GM12878 (cell line): ENCODE measurements at regions not wholly inside any gene's neighbourhood (a gene's known extent, or its start where the extent isn't known, plus 50 kb on each side); places are given as distances from the start of the nearest gene placed in this dataset.

Experiments used
- ATAC-seq: fragments of 200-7000 bp; cut with Tn5 transposase; 3 replicates; pipeline ENCODE4 v1.9.1; 2020; ENCODE audit warnings: mild to moderate bottlenecking, moderate library complexity
- BruUV-seq: library from RNA; stranded (reverse); fragments of 400-500 nt; replicated peaks from 2 replicates; lab custom pipeline; 2021; lab: Mats Ljungman, UMichigan
- CTCF ChIA-PET: fragments of 300-600 bp; sonication (Branson Sonifier 250); formaldehyde crosslinking; extraction: SDS; loops from one replicate; lab custom pipeline; 2021; ENCODE audit warnings: inconsistent platforms; lab: Yijun Ruan, JAX
- POLR2A ChIA-PET: fragments of 350-600 bp; formaldehyde crosslinking; extraction: SDS; loops from one replicate; lab custom pipeline; 2021; ENCODE audit warnings: inconsistent platforms; lab: Charles Lee
- RAD21 ChIA-PET: fragments of 300-600 bp; sonication (Branson Sonifier 250); formaldehyde crosslinking; loops from one replicate; lab custom pipeline; 2023; ENCODE audit warnings: antibody characterized with exemption; ENCODE audit not compliant: unreplicated experiment; lab: Charles Lee
- SMC1A ChIA-PET: fragments of 300-600 bp; sonication (Branson Sonifier 250); formaldehyde crosslinking; loops from one replicate; lab custom pipeline; 2023; ENCODE audit not compliant: unreplicated experiment, uncharacterized antibody; lab: Charles Lee
- DNase-seq: peaks from one replicate; pipeline ENCODE4 v3.0.0-alpha.2; 2011; ENCODE audit warnings: low read depth, low spot score
- FAIRE-seq: peaks from 3 replicates; lab custom pipeline; 2011; peaks lifted over from hg19 to GRCh38; lab: Jason Lieb, UNC
- H2AFZ ChIP-seq: 2 replicates; pipeline ENCODE4 v1.6.0; 2011; ENCODE audit warnings: low read depth, low read length, control low read depth; ENCODE audit not compliant: control insufficient read depth
- H3K27ac ChIP-seq: 2 replicates; pipeline ENCODE4 v1.5.1; 2011; ENCODE audit warnings: control low read depth; ENCODE audit not compliant: control insufficient read depth, insufficient read depth
- H3K27me3 ChIP-seq, 2 experiments: replicated peaks in 1 of 2; 2 replicates each; pipeline versions ENCODE4 v1.6.0 to v1.6.1; 2011; ENCODE audit warnings: low read length in 1 of 2; ENCODE audit not compliant: control insufficient read depth in 2 of 2, insufficient read depth in 2 of 2
- H3K36me3 ChIP-seq, 2 experiments: 2 replicates each; pipeline ENCODE4 v1.5.1; 2011; ENCODE audit warnings: low read length in 1 of 2; ENCODE audit not compliant: control insufficient read depth in 2 of 2, insufficient read depth in 2 of 2
- H3K4me1 ChIP-seq: 2 replicates; pipeline ENCODE4 v1.6.1; 2011; ENCODE audit warnings: mild to moderate bottlenecking, low read length, moderate library complexity, mixed read lengths; ENCODE audit not compliant: control insufficient read depth, insufficient read depth
- H3K4me2 ChIP-seq: 2 replicates; pipeline ENCODE4 v1.6.0; 2011; ENCODE audit warnings: control low read depth; ENCODE audit not compliant: control insufficient read depth, insufficient read depth
- H3K4me3 ChIP-seq: fragments of 200-600 bp; sonication (generic); 2 replicates; pipeline ENCODE4 v1.5.1; 2016
- H3K79me2 ChIP-seq: 2 replicates; pipeline ENCODE4 v1.6.0; 2011; ENCODE audit warnings: low read length; ENCODE audit not compliant: control insufficient read depth, insufficient read depth
- H3K9ac ChIP-seq: 2 replicates; pipeline ENCODE4 v1.8.0; 2011; ENCODE audit warnings: low read length, control low read depth, mixed read lengths; ENCODE audit not compliant: control insufficient read depth, insufficient read depth
- H3K9me3 ChIP-seq: replicated peaks from 3 replicates; pipeline ENCODE4 v1.5.1; 2011; ENCODE audit warnings: mild to moderate bottlenecking, low read length; ENCODE audit not compliant: control insufficient read depth, insufficient read depth
- H4K20me1 ChIP-seq: 2 replicates; pipeline ENCODE4 v1.6.0; 2011; ENCODE audit not compliant: control insufficient read depth, insufficient read depth
- FOS ChIP-seq: IDR thresholded peaks from 3 replicates; pipeline ENCODE4 v1.6.1; 2011; ENCODE audit warnings: borderline replicate concordance; ENCODE audit not compliant: insufficient read length; ENCODE audit errors: extremely low read depth
- GABPA ChIP-seq: IDR thresholded peaks from 2 replicates; pipeline ENCODE4 v1.6.1; 2014; ENCODE audit warnings: antibody characterized with exemption, low read depth, mild to moderate bottlenecking, inconsistent platforms
- HDGF ChIP-seq: fragments of 450-650 bp; IDR thresholded peaks from 2 replicates; pipeline ENCODE4 v1.6.1; 2016; ENCODE audit warnings: antibody characterized with exemption
- IKZF2 ChIP-seq, 2 experiments: fragments of 450-650 bp; IDR thresholded peaks; 2 replicates each; pipeline ENCODE4 v1.6.1; 2017; ENCODE audit warnings: mild to moderate bottlenecking in 2 of 2, moderate library complexity in 2 of 2
- MTA2 ChIP-seq: fragments of 450-650 bp; IDR thresholded peaks from 2 replicates; pipeline ENCODE4 v1.6.1; 2016; ENCODE audit warnings: low read depth, mild to moderate bottlenecking, moderate library complexity
- NFIC ChIP-seq: IDR thresholded peaks from 2 replicates; pipeline ENCODE4 v1.6.1; 2012; ENCODE audit warnings: low read depth, mild to moderate bottlenecking, inconsistent platforms, low read length, moderate library complexity
- REST ChIP-seq: IDR thresholded peaks from 2 replicates; pipeline ENCODE4 v1.6.1; 2012; ENCODE audit warnings: mild to moderate bottlenecking, low read depth, low read length
- SIN3A ChIP-seq: IDR thresholded peaks from 2 replicates; pipeline ENCODE4 v1.6.1; 2012; ENCODE audit warnings: low read depth, low read length, improper control_type of control experiment
- TAF1 ChIP-seq: IDR thresholded peaks from 2 replicates; pipeline ENCODE4 v1.6.1; 2011; ENCODE audit warnings: mild to moderate bottlenecking, low read depth, low read length, borderline replicate concordance
- WGBS: methylation state at CpG from one replicate; pipeline ENCODE4 v1.1.6; 2016; ENCODE audit warnings: low lambda C conversion rate; ENCODE audit not compliant: insufficient replicate concordance, insufficient coverage; ENCODE audit errors: missing lambda C conversion rate; 5-methylcytosine and 5-hydroxymethylcytosine counted together
- in situ Hi-C: fragments of 300-500 bp; cut with MboI; formaldehyde crosslinking; loops from 9 replicates; pipeline ENCODE4 v1.14.3; 2018; ENCODE audit warnings: mixed read lengths
- intact Hi-C: fragments of 100-400 bp; cut with micrococcal nuclease; formaldehyde crosslinking; loops from one replicate; pipeline ENCODE4 v1.14.2; 2022; ENCODE audit not compliant: unreplicated experiment

GRCh38 chr7:155920068-155920461 is 107.8 kb upstream of the SHH start (continued):
- TF ChIP-seq REST = no peak
- no peak for TF ChIP-seq HDGF
- TF ChIP-seq IKZF2 (IDR thresholded peaks at IDR 0.05) = no peak
- no peak for TF ChIP-seq GABPA
- TF ChIP-seq FOS = no peak
- TF ChIP-seq TAF1 = no peak

GRCh38 chr7:155919391-155920067 is 107.3 kb upstream of the SHH start:
- in situ Hi-C loops = no loop called here
- no peak for ATAC-seq
- no peak overlapping the region for H3K4me2 ChIP-seq
- RAD21 ChIA-PET = no interaction called here
- H4K20me1 ChIP-seq = no peaks in the 10 kb centered on the region
- POLR2A ChIA-PET = no interaction called here
- TF ChIP-seq NFIC (no peak), SIN3A (no peak), MTA2 (no peak)
- H3K9ac ChIP-seq = no peak overlapping the region
- H3K36me3 ChIP-seq = no peaks in the 10 kb centered on the region
- H3K79me2 ChIP-seq = no peaks in the 10 kb centered on the region
- H3K4me1 ChIP-seq = no peaks in the 10 kb centered on the region
- no TSS peak for BruUV-seq
- CTCF ChIA-PET = no interaction called here
- no peak overlapping the region for H2AFZ ChIP-seq
- no peaks in the 10 kb centered on the region for H3K9me3 ChIP-seq
- no peak for DNase-seq
- 39% methylated on average over 13 of the region's 13 CpGs for WGBS
- no peak overlapping the region for H3K27ac ChIP-seq
- SMC1A ChIA-PET = no interaction called here
- no peak for FAIRE-seq
- no peaks in the 10 kb centered on the region; a peak in 1 of 4 replicates for H3K27me3 ChIP-seq
- intact Hi-C loops = no loop called here
- no peak overlapping the region for H3K4me3 ChIP-seq
